HG03103 (cell line): ENCODE measurements at regions not wholly inside any gene's neighbourhood (a gene's known extent, or its start where the extent isn't known, plus 50 kb on each side); places are given as distances from the start of the nearest gene placed in this dataset.
"Not testable (repeated sequence)": the region's sequence is repeated elsewhere in the genome, so short reads cannot be mapped to it uniquely, and the experiment has no call there.

Experiments used
- ATAC-seq: cut with Tn5 transposase; IDR thresholded peaks from one replicate; pipeline ENCODE4 v1.9.1; 2021; ENCODE audit warnings: low read depth; ENCODE audit not compliant: unreplicated experiment

DNA sequence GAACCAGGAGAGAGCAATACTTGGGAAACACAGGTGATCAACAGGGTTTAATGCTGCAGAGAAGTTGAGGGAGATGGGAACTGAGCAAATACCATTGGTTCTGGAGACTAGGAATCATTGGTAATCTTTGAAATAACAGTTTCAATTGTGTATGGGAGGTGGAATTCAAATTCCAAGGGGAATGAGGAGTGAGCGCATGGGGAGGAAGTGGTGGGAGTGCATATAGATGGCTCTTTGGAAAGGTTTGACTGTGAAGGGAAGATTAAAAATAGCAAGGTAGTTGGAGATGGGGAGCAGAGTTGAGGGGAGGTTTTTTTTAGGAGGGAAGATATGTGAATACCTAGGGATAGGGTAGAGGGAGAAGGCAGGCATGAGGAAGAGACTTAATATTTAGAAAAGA lies 51.1 kb upstream of the ROPN1 start:
- ATAC-seq: no peak

DNA sequence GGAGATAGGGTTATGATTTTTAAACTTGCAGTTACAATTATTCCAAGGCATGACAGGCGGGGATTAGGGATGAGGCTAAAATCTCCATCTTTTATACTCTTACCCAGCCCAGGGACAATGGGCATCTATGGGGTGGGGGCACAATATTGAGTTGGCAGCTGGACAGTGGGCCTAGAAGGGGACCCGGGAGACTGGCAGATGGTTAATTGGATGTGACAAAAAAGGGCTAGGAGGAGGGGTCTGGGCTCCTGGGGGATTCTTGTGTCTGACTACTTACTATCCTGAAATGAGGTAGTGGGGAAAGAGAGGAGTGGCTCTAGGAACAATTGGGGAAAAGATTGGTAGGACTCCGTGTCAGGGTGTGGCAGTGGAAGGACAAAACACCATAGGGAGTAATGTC lies 53.0 kb upstream of the ROPN1 start:
- no peak for ATAC-seq

DNA sequence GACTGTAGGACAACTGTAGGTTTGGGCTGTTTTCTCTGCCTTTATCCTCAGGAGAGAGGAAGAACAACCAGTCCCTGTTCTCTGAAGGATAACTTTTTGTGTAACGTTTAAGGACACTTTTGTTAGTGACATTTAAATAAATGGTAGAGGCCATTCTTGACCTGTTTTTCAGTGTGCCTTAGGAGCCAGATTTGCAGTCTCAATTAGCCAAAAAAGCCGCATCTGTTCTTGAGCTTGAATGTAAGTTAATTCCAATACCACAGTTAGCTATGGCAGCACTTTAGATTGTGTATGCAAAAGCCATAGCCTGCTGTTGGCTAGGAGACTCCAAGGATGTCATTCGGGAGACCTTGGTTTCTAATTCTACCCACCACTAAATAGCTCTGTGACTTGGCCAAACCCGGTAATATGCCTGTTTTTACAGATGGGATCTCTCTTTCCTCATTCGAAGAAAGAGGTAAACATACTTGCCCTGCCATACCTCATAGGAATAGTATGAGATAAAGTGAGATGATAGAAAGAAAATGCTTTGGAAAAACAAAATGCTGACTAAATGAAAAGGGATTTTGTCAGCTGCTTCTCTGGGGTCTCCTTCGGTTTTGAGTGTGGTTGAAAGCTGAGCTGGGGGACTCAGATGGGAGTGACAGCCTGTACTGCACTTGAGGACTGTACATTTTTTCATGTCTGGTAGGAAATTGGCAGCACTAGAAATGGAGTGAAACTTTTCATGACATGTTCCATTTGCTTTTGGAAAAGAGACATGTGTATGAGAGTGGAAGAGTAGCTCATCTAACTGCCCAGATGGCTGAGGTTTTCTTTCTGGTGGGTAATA lies 57.3 kb upstream of the ROPN1 start:
- ATAC-seq: no peak

- ATAC-seq: no peak
These were observed 59.7 kb upstream of the ROPN1 start for GRCh38 chr3:124051636-124052035.

DNA sequence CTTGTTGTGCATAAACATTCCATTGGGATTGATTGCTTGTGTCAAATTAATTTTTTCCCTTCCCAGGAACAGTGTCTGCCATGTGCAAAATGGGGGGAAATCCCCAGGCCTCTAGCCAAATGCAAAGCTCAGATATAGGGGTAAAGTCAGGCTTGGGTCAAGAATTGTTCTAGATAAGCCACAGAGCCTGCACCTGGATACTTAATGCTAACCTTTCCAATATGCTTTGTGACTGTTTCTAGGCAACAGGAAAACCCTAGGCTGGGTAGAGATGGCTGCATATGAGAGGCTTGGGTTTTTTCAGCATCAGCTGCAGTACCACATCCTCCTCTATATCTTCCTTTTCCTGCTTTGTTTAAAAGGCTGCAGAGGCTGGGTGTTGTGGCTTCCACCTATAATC lies 61.9 kb upstream of the ROPN1 start:
- no peak for ATAC-seq

GRCh38 chr3:124056846-124057245 lies 64.9 kb upstream of the ROPN1 start:
- ATAC-seq: no peak

DNA sequence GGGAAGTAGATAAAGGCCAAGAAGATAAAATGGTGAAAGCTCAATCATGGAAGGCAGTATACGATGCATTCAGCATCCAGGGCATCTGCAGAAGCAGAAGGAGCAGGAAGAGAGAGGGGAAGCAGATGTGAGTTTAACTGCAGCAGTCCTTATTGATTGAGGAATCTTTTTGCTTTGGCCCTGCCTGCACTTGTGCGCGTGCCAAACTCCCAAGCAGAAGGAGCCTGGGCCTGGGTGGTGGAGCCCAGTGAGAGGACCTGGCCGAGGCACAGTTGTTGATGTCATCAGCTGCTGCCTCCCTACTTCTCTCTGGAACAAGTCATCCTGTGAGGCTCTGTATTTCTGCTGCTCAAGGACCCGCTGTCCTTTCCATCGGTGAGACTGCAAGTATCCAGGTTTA lies 65.5 kb upstream of the ROPN1 start:
- ATAC-seq: no peak

DNA sequence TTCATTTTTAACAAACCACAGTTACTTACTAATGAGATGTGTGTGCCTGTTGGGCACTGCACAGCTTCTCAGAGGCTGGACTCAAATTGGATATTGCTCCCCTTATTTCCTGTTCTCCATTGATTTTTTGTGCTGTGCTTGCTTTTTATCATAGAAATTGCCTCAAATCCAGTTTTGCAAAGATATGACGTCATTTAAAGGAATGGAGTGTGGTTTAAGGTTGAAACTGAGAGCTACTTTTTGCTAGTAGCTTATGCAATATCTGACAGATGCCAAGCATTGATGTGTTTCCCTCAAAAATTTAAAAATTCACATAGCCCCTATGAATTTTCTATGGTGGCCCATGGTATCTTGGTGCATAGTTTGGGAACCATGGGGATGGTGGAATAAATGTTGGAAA lies 67.7 kb upstream of the ROPN1 start:
- ATAC-seq: no peak

GRCh38 chr3:124063197-124063909 lies 71.4 kb upstream of the ROPN1 start:
- no peak for ATAC-seq

DNA sequence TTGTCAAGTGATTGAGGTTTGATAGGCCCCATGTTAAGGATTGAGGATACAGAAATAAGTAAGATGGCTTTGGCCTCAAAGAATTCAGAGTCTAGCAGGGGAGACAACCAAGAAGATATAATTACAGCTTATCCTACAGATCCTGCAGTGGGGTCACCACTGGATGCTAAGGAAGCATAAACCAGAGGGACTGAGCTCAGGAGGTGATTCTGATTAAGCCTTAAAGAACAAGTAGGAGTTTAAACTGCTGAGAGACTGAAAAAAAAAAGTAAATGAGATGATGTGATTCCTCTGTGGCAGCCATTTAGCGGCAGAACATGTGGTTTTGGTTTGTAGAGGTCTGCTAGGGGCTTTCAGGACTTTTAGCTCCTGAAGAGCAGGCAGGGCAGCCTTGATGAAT lies 72.1 kb upstream of the ROPN1 start:
- no peak for ATAC-seq

- ATAC-seq: not testable (repeated sequence)
These were observed 74.6 kb upstream of the ROPN1 start for GRCh38 chr3:124066543-124066942.

GRCh38 chr3:124069706-124070105 lies 77.8 kb upstream of the ROPN1 start:
- not testable (repeated sequence) for ATAC-seq

DNA sequence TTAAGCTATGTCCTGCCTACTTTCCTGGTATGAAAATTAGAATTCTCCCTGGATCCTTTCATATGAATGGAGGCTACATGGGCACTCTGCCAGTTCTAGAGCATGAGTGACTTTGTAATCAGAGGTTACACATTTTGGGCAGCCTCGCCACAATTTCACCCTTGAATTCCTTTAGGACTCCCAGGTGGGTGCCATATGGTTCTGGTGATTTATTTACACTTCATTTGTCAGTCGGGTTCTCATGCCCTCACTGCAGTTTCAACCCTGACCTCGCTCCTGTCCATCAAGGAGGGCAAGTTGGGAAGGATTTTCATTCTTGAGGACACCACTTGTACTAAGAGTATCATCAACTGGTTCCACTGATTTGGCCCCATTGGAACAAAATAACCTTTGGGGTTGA lies 83.2 kb upstream of the ROPN1 start:
- ATAC-seq: not testable (repeated sequence)

DNA sequence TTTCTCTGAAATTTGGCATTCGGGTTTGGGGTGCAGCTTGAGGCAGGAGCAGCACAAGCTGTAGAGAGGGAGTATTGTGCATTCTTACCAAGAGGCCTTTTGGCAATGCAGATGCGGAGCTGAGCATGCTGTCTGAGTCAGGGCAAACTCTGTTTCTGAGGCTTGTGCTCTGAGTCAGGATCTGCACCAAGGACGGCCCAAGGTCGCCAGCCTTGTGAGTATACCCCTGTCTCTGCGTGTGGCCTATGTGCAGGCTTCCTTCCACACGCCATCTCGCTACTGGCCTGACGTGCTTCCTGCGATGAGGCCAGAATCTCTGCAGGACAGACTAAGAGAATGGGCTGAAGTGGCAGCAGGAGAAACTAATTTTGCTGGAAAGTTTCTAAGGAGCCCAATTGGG lies 83.8 kb upstream of the ROPN1 start:
- no peak for ATAC-seq

GRCh38 chr3:124076235-124076634 lies 84.3 kb upstream of the ROPN1 start:
- no peak for ATAC-seq

- ATAC-seq: no peak
These were observed 87.3 kb upstream of the ROPN1 start for GRCh38 chr3:124078953-124079911.

DNA sequence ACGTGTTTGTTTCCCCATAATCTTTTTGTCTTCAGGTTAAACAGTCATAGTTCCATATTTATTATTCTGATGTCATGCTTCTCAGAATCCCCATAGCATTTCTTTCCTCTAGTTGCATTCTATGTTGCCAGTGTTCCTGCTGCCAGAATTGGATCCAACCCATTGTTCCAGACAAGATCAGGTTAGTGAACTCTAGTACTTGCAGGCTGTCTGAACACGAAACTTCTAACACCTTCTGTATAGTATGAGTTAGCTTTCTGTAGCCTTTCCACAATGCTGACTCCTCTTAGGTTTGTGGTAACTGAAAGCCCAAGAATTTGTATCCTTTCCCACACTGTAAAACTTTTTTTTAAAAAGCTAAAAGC lies 88.0 kb upstream of the ROPN1 start:
- ATAC-seq: no peak

GRCh38 chr3:124082343-124082742 lies 90.4 kb upstream of the ROPN1 start:
- no peak for ATAC-seq

DNA sequence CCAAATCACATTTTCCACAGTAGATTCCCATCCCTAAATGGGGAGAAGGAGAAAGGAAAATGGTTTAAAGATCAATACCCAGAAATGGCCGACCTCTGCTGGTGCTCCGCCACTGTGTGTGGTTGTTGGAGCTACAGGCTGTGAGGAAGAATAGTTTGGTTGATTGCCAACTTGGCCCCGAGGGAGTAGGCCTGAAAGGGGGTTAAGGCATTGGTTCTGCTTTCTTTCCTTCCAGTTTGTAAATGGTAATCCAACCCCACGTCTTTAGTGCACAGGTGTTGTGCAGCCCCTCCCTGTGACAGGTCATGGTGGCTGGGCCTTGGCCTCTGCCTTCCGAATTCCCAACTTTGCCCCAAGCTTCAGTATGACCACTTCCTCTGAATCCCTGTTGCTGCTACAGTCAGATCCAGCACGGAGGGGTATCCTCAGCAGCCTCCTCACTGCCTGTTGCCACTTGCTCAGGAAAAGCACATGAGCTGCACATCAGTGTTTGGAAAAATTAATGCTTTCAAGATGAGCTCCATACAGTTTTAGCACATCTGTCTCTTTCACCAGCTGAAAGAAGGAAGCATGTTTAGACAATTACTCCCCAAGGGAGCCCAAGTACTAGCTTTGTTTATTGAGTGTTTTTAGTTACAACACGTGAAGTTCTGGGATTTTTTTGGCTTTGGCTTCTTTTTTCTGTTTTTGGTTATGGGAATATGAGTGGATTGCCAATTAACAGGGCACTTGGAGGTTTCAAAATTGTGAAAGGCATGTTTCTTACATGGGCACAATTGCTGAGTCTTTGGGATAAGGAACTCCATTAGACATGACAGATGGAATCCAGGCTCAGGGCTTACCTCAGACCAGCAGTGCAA lies 92.3 kb upstream of the ROPN1 start:
- no peak for ATAC-seq

- ATAC-seq: no peak
These were observed 96.9 kb upstream of the ROPN1 start for GRCh38 chr3:124088801-124089200.
